HG03575 (cell line): ENCODE measurements at regions not wholly inside any gene's neighbourhood (a gene's known extent, or its start where the extent isn't known, plus 50 kb on each side); places are given as distances from the start of the nearest gene placed in this dataset.
"Not testable (repeated sequence)": the region's sequence is repeated elsewhere in the genome, so short reads cannot be mapped to it uniquely, and the experiment has no call there.

ENCODE experiments used
- ATAC-seq: cut with Tn5 transposase; IDR thresholded peaks from one replicate; pipeline ENCODE4 v1.9.1; 2021; ENCODE audit not compliant: unreplicated experiment, insufficient number of reproducible peaks, low FRiP score; ENCODE audit errors: extremely low read depth

- no peak for ATAC-seq
Observed at GRCh38 chr9:115765060-115765459, 388.5 kb upstream of the PAPPA start.

- no peak for ATAC-seq
Observed at GRCh38 chr9:115766370-115766955, 387.1 kb upstream of the PAPPA start.

DNA sequence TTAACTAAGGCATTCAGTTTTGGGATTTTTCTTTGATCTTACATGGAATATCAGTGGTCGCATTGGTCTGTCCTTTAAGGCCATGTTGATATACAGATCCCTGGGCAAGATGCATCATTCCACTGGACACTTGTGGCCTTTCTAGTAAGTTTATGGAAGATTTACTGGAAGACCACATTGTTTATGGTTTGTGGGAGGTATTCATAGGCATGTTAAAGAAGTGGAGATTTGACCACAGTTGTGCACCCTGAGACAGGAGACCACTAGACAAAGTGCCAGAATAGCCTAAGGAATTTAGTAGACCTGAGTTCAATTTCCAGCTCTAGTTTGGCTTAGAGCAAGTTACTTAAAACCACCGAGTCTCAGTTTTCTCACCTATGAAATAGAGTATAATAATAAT lies 383.1 kb upstream of the PAPPA start:
- no peak for ATAC-seq

GRCh38 chr9:115775659-115776058 lies 377.9 kb upstream of the PAPPA start:
- no peak for ATAC-seq

GRCh38 chr9:115777610-115778009 lies 376.0 kb upstream of the PAPPA start:
- no peak for ATAC-seq

- no peak for ATAC-seq
Observed at GRCh38 chr9:115781070-115781736, 372.4 kb upstream of the PAPPA start.

DNA sequence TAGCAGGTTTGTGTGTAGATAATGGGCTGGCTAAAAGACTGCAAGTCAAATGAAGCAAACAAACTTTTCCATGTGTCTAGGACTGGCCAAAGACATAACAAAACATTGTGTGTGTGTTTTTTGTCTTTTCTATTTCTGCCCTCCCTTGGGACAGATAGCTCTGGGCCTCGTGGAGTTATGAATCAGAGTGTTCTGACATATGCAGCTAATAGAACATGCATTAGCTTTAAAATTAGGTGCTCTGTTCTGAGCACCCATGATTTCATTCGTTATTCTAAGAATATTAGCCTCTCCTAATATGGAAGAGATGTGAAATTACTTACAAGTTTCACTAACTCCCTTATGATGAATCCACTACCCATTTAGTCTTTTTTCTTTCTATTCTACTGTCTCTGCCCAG lies 367.3 kb upstream of the PAPPA start:
- no peak for ATAC-seq

- no peak for ATAC-seq
Observed at GRCh38 chr9:115790520-115790919, 363.1 kb upstream of the PAPPA start.

- no peak for ATAC-seq
Observed at GRCh38 chr9:115794921-115795475, 358.6 kb upstream of the PAPPA start.

GRCh38 chr9:115799734-115800133 lies 353.9 kb upstream of the PAPPA start:
- no peak for ATAC-seq

DNA sequence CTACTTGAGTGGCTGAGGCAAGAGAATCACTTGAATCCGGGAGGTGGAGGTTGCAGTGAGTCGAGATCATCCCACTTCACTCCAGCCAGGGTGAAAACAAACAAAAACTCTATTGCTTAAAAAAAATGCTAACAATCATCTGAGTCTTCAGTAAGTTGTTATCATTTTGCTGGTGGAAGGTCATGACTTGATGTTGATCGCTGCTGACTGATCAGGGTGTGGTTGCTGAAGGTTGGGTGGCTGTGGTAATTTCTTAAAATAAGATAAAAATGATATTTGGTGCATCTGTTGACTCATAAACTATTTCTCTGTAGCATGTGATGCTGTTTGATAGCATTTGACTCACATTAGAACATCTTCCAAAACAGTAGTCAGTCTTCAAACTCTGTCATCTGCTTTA lies 349.4 kb upstream of the PAPPA start:
- ATAC-seq: no peak

DNA sequence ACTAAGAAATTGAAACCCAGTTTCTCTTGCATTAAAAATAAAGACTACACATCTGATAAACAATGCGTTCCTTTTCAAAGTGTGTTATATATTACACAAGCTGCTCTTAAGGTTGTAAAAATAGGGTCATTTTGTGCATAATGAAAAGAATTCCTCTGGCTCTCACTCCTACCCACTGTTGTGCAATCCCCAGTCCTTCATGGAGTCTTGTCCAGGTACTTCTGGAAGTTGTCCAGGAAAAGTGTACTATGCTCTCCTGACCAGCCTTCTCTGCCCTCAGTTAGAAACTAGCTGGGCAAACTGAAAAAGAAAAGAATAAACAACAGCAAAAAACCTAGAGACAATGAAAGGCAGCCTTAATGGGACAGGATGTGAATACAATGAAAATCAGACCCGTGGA lies 345.5 kb upstream of the PAPPA start:
- no peak for ATAC-seq

- no peak for ATAC-seq
Observed at GRCh38 chr9:115808695-115809094, 344.9 kb upstream of the PAPPA start.

DNA sequence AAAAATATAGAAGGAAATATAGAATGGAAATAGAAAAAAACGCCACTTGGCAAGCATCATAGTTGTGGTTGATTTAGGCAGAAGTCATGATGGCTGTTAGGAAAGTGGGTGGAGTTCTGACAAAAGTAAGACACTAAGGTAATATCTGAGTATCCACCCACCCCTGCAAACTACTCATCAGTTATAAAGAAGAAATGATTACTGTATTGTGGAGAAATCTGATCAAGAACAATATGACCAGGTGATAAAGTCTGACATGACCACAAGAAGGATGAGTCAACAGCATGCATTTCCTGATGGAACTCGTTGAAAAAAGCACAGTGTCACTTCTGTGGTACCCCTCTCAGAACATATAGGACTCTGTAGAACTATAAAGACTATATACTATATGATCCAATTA lies 343.4 kb upstream of the PAPPA start:
- no peak for ATAC-seq

DNA sequence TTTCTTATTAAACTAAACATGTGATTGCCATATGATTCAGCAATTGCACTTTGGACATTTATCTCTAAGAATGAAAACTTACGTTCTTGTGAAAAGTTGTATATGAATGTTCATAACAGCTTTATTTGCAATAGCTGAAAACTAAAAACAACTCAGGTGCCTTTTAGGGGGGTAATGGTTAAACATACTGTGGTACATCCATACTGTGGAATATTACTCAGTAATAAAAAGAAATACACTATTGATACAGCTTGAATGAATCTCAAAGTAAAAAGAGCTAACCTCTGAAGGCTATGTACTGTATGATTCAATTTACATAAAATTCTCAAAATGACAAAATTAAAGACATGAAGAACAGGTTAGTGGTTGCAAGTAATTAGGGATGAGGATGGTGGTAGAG lies 339.5 kb upstream of the PAPPA start:
- no peak for ATAC-seq

DNA sequence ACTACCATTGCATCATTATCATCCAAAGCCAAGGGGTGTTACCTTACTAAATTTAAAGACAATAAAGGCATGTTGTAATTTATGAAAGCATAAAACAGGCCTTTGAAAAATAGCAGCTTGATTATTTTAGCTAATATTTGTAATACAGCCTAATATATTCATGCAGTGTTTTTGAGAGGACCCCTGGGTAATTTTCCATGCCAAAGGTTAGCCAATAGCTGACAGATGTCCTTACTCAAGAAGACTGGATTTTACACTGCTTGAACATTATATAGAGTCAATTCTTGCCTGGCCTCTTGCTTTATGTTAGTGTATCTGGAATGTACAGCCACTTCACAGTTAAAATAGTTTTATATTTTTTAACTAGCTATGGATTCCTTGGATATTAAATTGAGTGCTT lies 337.8 kb upstream of the PAPPA start:
- ATAC-seq: no peak

GRCh38 chr9:115818651-115819050 lies 334.9 kb upstream of the PAPPA start:
- ATAC-seq: not testable (repeated sequence)

DNA sequence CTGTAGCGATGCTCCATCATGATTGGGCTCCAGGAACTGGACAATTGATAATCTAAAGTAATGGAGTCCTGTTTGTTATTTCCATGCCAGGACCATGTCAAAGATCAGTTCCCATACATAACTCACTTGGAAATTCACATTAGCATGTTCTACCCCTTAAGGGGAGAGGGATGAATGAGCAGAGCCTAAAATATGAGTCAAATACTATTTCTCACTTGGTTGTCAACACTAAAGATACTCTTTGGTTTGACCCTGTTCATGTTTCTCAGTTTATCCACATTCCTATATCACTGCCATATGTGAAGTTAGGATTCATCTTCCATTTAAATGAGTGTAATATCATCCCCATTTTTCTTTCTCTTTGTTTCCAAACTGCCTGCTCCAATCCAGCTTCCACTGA lies 321.6 kb upstream of the PAPPA start:
- ATAC-seq: no peak

GRCh38 chr9:115837618-115838017 lies 316.0 kb upstream of the PAPPA start:
- ATAC-seq: no peak

DNA sequence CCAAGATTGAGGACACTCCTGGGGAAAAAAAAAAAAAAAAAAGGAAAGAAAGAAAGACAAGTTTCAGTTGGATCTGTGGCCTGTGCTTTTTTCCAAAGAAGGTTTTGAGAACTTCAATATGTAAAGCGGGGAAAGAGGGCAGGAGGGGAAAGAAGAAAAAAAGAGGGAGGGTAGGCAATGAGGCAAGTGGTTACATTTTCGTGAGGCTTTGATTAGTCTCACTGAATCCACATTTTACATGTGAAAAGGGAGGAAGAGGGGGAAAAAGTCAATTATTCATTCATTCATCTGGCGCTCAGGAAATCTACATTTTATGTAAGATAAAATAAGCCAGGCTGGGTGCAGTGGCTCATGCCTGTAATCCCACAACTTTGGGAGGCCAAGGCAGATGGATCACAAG lies 315.2 kb upstream of the PAPPA start:
- ATAC-seq: no peak

GRCh38 chr9:115844433-115844832 lies 309.2 kb upstream of the PAPPA start:
- ATAC-seq: not testable (repeated sequence)
